HepG2 (cell line): ENCODE measurements at regions not wholly inside any gene's neighbourhood (a gene's known extent, or its start where the extent isn't known, plus 50 kb on each side); places are given as distances from the start of the nearest gene placed in this dataset.

Source experiments
- ATAC-seq: fragments of 200-7000 bp; cut with Tn5 transposase; 3 replicates; pipeline ENCODE4 v1.9.1; 2020; ENCODE audit warnings: mild to moderate bottlenecking, moderate library complexity
- BruUV-seq: library from RNA; stranded (reverse); fragments of 400-500 nt; replicated peaks from 2 replicates; lab custom pipeline; 2021; lab: Mats Ljungman, UMichigan
- CTCF ChIA-PET: fragments of 300-600 bp; formaldehyde crosslinking; extraction: SDS; loops from one replicate; lab custom pipeline; 2021; ENCODE audit warnings: low total read pairs, inconsistent platforms, low intra/inter-chr PET ratio; lab: Yijun Ruan, JAX
- POLR2A ChIA-PET: fragments of 350-600 bp; sonication (Branson Sonifier 250); formaldehyde crosslinking; loops from one replicate; lab custom pipeline; 2020; ENCODE audit warnings: antibody characterized with exemption, inconsistent platforms; lab: Yijun Ruan, JAX
- DNase-seq: peaks from one replicate; pipeline ENCODE4 v3.0.0-alpha.2; 2015; ENCODE audit warnings: low spot score
- FAIRE-seq: peaks from 3 replicates; lab custom pipeline; 2011; peaks lifted over from hg19 to GRCh38; lab: Jason Lieb, UNC
- H2AFZ ChIP-seq: one replicate; pipeline ENCODE4 v1.6.1; 2011; ENCODE audit warnings: low read length, inconsistent platforms
- H3K27ac ChIP-seq: fragments of 300-600 bp; 3 replicates; pipeline ENCODE4 v1.8.0; 2011; ENCODE audit warnings: mixed run types, mild to moderate bottlenecking, mixed read lengths, low read length, inconsistent platforms; ENCODE audit not compliant: insufficient read depth; ENCODE audit errors: extremely low read length
- H3K27me3 ChIP-seq, 2 experiments: fragments of 200-600 bp in 1 of 2; 2 replicates in 1 of 2; 3 replicates in 1 of 2; pipeline versions ENCODE4 v1.6.0 to v1.8.0; 2011; ENCODE audit warnings: low read length in 2 of 2, mild to moderate bottlenecking in 2 of 2, moderate library complexity in 2 of 2, inconsistent platforms in 1 of 2; ENCODE audit not compliant: insufficient read depth in 2 of 2, control insufficient read depth in 1 of 2
- H3K36me3 ChIP-seq, 2 experiments: fragments of 200-600 bp in 1 of 2; replicated peaks in 1 of 2; 2 replicates in 1 of 2; 3 replicates in 1 of 2; pipeline versions ENCODE4 v1.5.1 to v1.8.0; 2011; ENCODE audit warnings: low read length in 2 of 2, inconsistent platforms in 1 of 2; ENCODE audit not compliant: insufficient read depth in 2 of 2, control insufficient read depth in 1 of 2
- H3K4me1 ChIP-seq: 2 replicates; pipeline ENCODE4 v1.5.1; 2012; ENCODE audit warnings: low read length, inconsistent platforms; ENCODE audit not compliant: insufficient read depth
- H3K4me2 ChIP-seq: 2 replicates; pipeline ENCODE4 v1.6.0; 2011; ENCODE audit warnings: low read depth, low read length, inconsistent platforms
- H3K4me3 ChIP-seq, 3 experiments: fragments of 200-600 bp in 1 of 3; sonication (generic), shearing (Covaris generic) in 1 of 3; replicated peaks in 1 of 3; 2 replicates each; pipeline ENCODE4 v1.5.1; 2011 to 2016; ENCODE audit warnings: low read length in 3 of 3, inconsistent platforms in 2 of 3, low read depth in 2 of 3, mild to moderate bottlenecking in 2 of 3, control low read depth in 1 of 3, mixed read lengths in 1 of 3; ENCODE audit not compliant: insufficient read depth in 1 of 3
- H3K79me2 ChIP-seq: one replicate; pipeline ENCODE4 v1.6.1; 2011; ENCODE audit warnings: low read length, inconsistent platforms; ENCODE audit not compliant: insufficient read depth
- H3K9ac ChIP-seq: 2 replicates; pipeline ENCODE4 v1.6.0; 2011; ENCODE audit warnings: mild to moderate bottlenecking, low read depth, low read length, inconsistent platforms; ENCODE audit not compliant: insufficient read depth
- H3K9me3 ChIP-seq: 2 replicates; pipeline ENCODE4 v1.5.1; 2012; ENCODE audit warnings: mild to moderate bottlenecking, low read length
- H4K20me1 ChIP-seq: 2 replicates; pipeline ENCODE4 v1.6.0; 2011; ENCODE audit warnings: inconsistent platforms, mild to moderate bottlenecking, low read length, moderate library complexity; ENCODE audit not compliant: insufficient read depth
- ATF4 ChIP-seq, 2 experiments: fragments of 450-650 bp in 1 of 2; sonication (generic) in 1 of 2; formaldehyde crosslinking; IDR thresholded peaks; 2 replicates each; pipeline versions ENCODE4 v1.5.0 to v1.8.0; 2020 to 2022; ENCODE audit warnings: mild to moderate bottlenecking in 1 of 2, missing genetic modification reagents in 1 of 2
- ATRX ChIP-seq: sonication (generic); formaldehyde crosslinking; IDR thresholded peaks from 2 replicates; pipeline ENCODE4 v1.4.0; 2020; ENCODE audit warnings: missing genetic modification reagents, borderline replicate concordance
- KLF13 ChIP-seq: sonication (generic); formaldehyde crosslinking; IDR thresholded peaks from 2 replicates; pipeline ENCODE4 v1.4.0; 2020; ENCODE audit warnings: mild to moderate bottlenecking, missing genetic modification reagents
- MAZ ChIP-seq, 2 experiments: sonication (generic) in 1 of 2; formaldehyde crosslinking in 1 of 2; IDR thresholded peaks; 2 replicates each; pipeline versions ENCODE4 v1.5.0 to v1.6.1; 2012 to 2020; ENCODE audit warnings: low read depth in 2 of 2, mild to moderate bottlenecking in 2 of 2, borderline replicate concordance in 1 of 2, improper control_type of control experiment in 1 of 2, low read length in 1 of 2, missing genetic modification reagents in 1 of 2, moderate library complexity in 1 of 2
- NFATC3 ChIP-seq: sonication (generic); formaldehyde crosslinking; IDR thresholded peaks from 2 replicates; pipeline ENCODE4 v1.5.1; 2020; ENCODE audit warnings: mild to moderate bottlenecking, missing genetic modification reagents
- REPIN1 ChIP-seq: sonication (generic); formaldehyde crosslinking; IDR thresholded peaks from 2 replicates; pipeline ENCODE4 v1.8.0; 2022; ENCODE audit warnings: missing genetic modification reagents, low read depth, mild to moderate bottlenecking, borderline replicate concordance
- SAP130 ChIP-seq: IDR thresholded peaks from 2 replicates; pipeline ENCODE4 v1.6.1; 2016; ENCODE audit warnings: low read depth
- SOX13 ChIP-seq, 3 experiments: fragments of 450-650 bp in 1 of 3; sonication (generic) in 1 of 3; formaldehyde crosslinking in 1 of 3; IDR thresholded peaks in 2 of 3; conservative IDR thresholded peaks in 1 of 3; 2 replicates each; pipeline versions ENCODE4 v1.5.0 to v1.6.1; 2016 to 2020; ENCODE audit warnings: antibody characterized with exemption in 1 of 3, mild to moderate bottlenecking in 1 of 3, missing compliant biosample characterization in 1 of 3, missing genetic modification reagents in 1 of 3, moderate library complexity in 1 of 3
- SOX6 ChIP-seq, 2 experiments: fragments of 450-650 bp in 1 of 2; sonication (generic) in 1 of 2; formaldehyde crosslinking in 1 of 2; IDR thresholded peaks; 2 replicates each; pipeline versions ENCODE4 v1.4.0 to v1.6.1; 2017 to 2020; ENCODE audit warnings: antibody characterized with exemption in 1 of 2, mild to moderate bottlenecking in 1 of 2, missing genetic modification reagents in 1 of 2
- SRSF4 ChIP-seq: fragments of 200-400 bp; formaldehyde crosslinking; IDR thresholded peaks from one replicate; pipeline ENCODE4 v1.6.1; 2018; ENCODE audit warnings: mild to moderate bottlenecking, low read depth, low read length, moderate library complexity; ENCODE audit not compliant: poor library complexity, severe bottlenecking
- THRA ChIP-seq: sonication (generic); formaldehyde crosslinking; IDR thresholded peaks from 2 replicates; pipeline ENCODE4 v1.4.0; 2020; ENCODE audit warnings: missing genetic modification reagents, borderline replicate concordance
- ZIK1 ChIP-seq: sonication (generic); formaldehyde crosslinking; IDR thresholded peaks from 2 replicates; pipeline ENCODE4 v1.5.0; 2020; ENCODE audit warnings: mild to moderate bottlenecking, low read depth, missing genetic modification reagents, borderline replicate concordance
- ZNF205 ChIP-seq: IDR thresholded peaks from 2 replicates; pipeline ENCODE4 v1.6.1; 2018; ENCODE audit warnings: missing biosample characterization, missing genetic modification reagents
- ZNF33B ChIP-seq: sonication (generic); formaldehyde crosslinking; IDR thresholded peaks from 2 replicates; pipeline ENCODE4 v1.5.1; 2020; ENCODE audit warnings: mild to moderate bottlenecking, missing genetic modification reagents
- ZNF431 ChIP-seq: sonication (generic); formaldehyde crosslinking; IDR thresholded peaks from 2 replicates; pipeline ENCODE4 v1.9.0; 2022; ENCODE audit warnings: missing genetic modification reagents, low read depth, mild to moderate bottlenecking, borderline replicate concordance
- ZNF558 ChIP-seq: sonication (generic); formaldehyde crosslinking; IDR thresholded peaks from 2 replicates; pipeline ENCODE4 v1.9.0; 2022; ENCODE audit warnings: mild to moderate bottlenecking, missing genetic modification reagents, borderline replicate concordance
- ZNF614 ChIP-seq: IDR thresholded peaks from 2 replicates; pipeline ENCODE4 v1.6.1; 2018; ENCODE audit warnings: missing biosample characterization, missing genetic modification reagents, inconsistent platforms, borderline replicate concordance
- WGBS: methylation state at CpG from one replicate; pipeline ENCODE4 v1.1.6; 2017; ENCODE audit warnings: low lambda C conversion rate; 5-methylcytosine and 5-hydroxymethylcytosine counted together
- in situ Hi-C: cut with HindIII; loops from 2 replicates; pipeline ENCODE4 v1.10.0; 2017; ENCODE audit warnings: low pct_unique_long_range_greater_than_20kb; ENCODE audit not compliant: extremely low pct_ligation_motif_present
- intact Hi-C: fragments of 100-400 bp; cut with micrococcal nuclease; formaldehyde crosslinking; loops from one replicate; pipeline ENCODE4 v1.10.0; 2022; ENCODE audit not compliant: unreplicated experiment

GRCh38 chr5:173547579-173547978 is 68.9 kb downstream of the BOD1 start:
- no peaks in the 10 kb centered on the region; the same call in 1 of the 2 replicates for H4K20me1 ChIP-seq
- peaks cover 0 to 28% of the 10 kb centered on the region in 2 experiments; a peak in 1 of 5 replicates for H3K27me3 ChIP-seq
- DNase-seq = no peak
- CTCF ChIA-PET = no interaction called here
- WGBS = 58% methylated on average over 3 of the region's 3 CpGs
- no TSS peak for BruUV-seq
- H3K36me3 ChIP-seq = no peaks in the 10 kb centered on the region
- TF ChIP-seq ZNF33B (CRISPR knock-in tag) = no peak
- TF ChIP-seq ZIK1 (CRISPR knock-in tag) = no peak
- TF ChIP-seq ATRX (CRISPR knock-in tag) = no peak
- no peak for TF ChIP-seq REPIN1 (CRISPR knock-in tag)
- no peak for TF ChIP-seq ZNF558
- TF ChIP-seq MAZ (IDR thresholded peaks at IDR 0.05; ENCODE audit: borderline replicate concordance, low read depth, low read length) = no peak
- no peak for TF ChIP-seq MAZ (CRISPR knock-in tag; IDR thresholded peaks at IDR 0.05; ENCODE audit: low read depth)
- no peak for TF ChIP-seq ZNF205 (CRISPR knock-in tag)
- no peak for TF ChIP-seq THRA
- no peak for TF ChIP-seq KLF13 (CRISPR knock-in tag)
- no peak for TF ChIP-seq ZNF431 (CRISPR knock-in tag)
- TF ChIP-seq ZNF614 = no peak
- no peak for TF ChIP-seq ATF4 (CRISPR knock-in tag; IDR thresholded peaks at IDR 0.05)
- no peak for TF ChIP-seq SRSF4
- TF ChIP-seq SAP130 = no peak
- TF ChIP-seq NFATC3 (CRISPR knock-in tag) = no peak
- no peak for TF ChIP-seq SOX6 (IDR thresholded peaks at IDR 0.05)
- TF ChIP-seq SOX6 (CRISPR knock-in tag; IDR thresholded peaks at IDR 0.05) = no peak
- TF ChIP-seq SOX13 (IDR thresholded peaks at IDR 0.05) = no peak
- TF ChIP-seq SOX13 (CRISPR knock-in tag; conservative IDR thresholded peaks at IDR 0.05 in 1 of 2, IDR thresholded peaks at IDR 0.05 in 1 of 2) = no peak
- POLR2A ChIA-PET = no interaction called here
- in situ Hi-C loops (no loop called here), intact Hi-C loops (no loop called here)
- no peaks in the 10 kb centered on the region for H3K79me2 ChIP-seq
- no peak for ATAC-seq
- H3K27ac ChIP-seq = no peak overlapping the region
- FAIRE-seq = no peak
- no peak overlapping the region for H3K9ac ChIP-seq
- no peaks in the 10 kb centered on the region for H3K9me3 ChIP-seq
- H3K4me2 ChIP-seq = no peak overlapping the region
- H3K4me1 ChIP-seq = no peaks in the 10 kb centered on the region
- no peak overlapping the region for H3K4me3 ChIP-seq
- no peak overlapping the region for H2AFZ ChIP-seq
